GM23338 (cell line): ENCODE measurements at regions not wholly inside any gene's neighbourhood (a gene's known extent, or its start where the extent isn't known, plus 50 kb on each side); places are given as distances from the start of the nearest gene placed in this dataset.
A peak's percentile ranks its signal among the peaks of the same experiment; 100 is the strongest.

Experiments
- ATAC-seq: fragments of 200-7000 bp; cut with Tn5 transposase; 3 replicates; pipeline ENCODE4 v1.9.1; 2020
- DNase-seq: peaks from one replicate; pipeline ENCODE4 v3.0.0-alpha.2; 2015; ENCODE audit warnings: low spot score
- H2AFZ ChIP-seq: fragments of 200-600 bp; sonication (generic); 2 replicates; pipeline ENCODE4 v1.8.0; 2016; ENCODE audit warnings: antibody characterized with exemption, mild to moderate bottlenecking, moderate library complexity
- H3F3A ChIP-seq: fragments of 200-600 bp; sonication (generic); replicated peaks from 2 replicates; pipeline ENCODE4 v1.8.0; 2017; ENCODE audit warnings: antibody characterized with exemption, mixed run types, low read depth
- H3K27ac ChIP-seq: fragments of 200-600 bp; sonication (generic); 2 replicates; pipeline ENCODE4 v1.6.1; 2016; ENCODE audit warnings: low read depth
- H3K27me3 ChIP-seq: fragments of 200-600 bp; sonication (generic); 2 replicates; pipeline ENCODE4 v1.8.0; 2016; ENCODE audit warnings: mild to moderate bottlenecking, mixed run types, moderate library complexity; ENCODE audit not compliant: insufficient read depth
- H3K36me3 ChIP-seq: fragments of 200-600 bp; sonication (generic); 2 replicates; pipeline ENCODE4 v1.8.0; 2016; ENCODE audit warnings: mild to moderate bottlenecking; ENCODE audit not compliant: insufficient read depth
- H3K4me1 ChIP-seq: fragments of 200-600 bp; sonication (generic); 2 replicates; pipeline ENCODE4 v1.8.0; 2016; ENCODE audit warnings: mild to moderate bottlenecking, moderate library complexity; ENCODE audit not compliant: insufficient read depth
- H3K4me2 ChIP-seq: fragments of 200-600 bp; sonication (generic); 2 replicates; pipeline ENCODE4 v1.7.1; 2017; ENCODE audit warnings: mixed run types
- H3K4me3 ChIP-seq: fragments of 200-600 bp; sonication (generic); 2 replicates; pipeline ENCODE4 v1.6.1; 2016; ENCODE audit warnings: mixed run types
- H3K79me2 ChIP-seq: fragments of 200-600 bp; sonication (generic); replicated peaks from 2 replicates; pipeline ENCODE4 v1.8.0; 2017; ENCODE audit warnings: mild to moderate bottlenecking; ENCODE audit not compliant: insufficient read depth
- H3K9me2 ChIP-seq: fragments of 200-600 bp; sonication (generic); 2 replicates; pipeline ENCODE4 v1.8.0; 2017; ENCODE audit not compliant: insufficient read depth
- H4K20me1 ChIP-seq: fragments of 200-600 bp; sonication (generic); replicated peaks from 2 replicates; pipeline ENCODE4 v1.8.0; 2017; ENCODE audit warnings: mild to moderate bottlenecking; ENCODE audit not compliant: insufficient read depth
- H3K27ac Mint-ChIP-seq: 2 replicates; pipeline ENCODE4 v1.8.0; 2020; ENCODE audit warnings: inconsistent platforms, mild to moderate bottlenecking, moderate library complexity, mixed read lengths
- H3K27me3 Mint-ChIP-seq: 3 replicates; pipeline ENCODE4 v1.8.0; 2022; ENCODE audit warnings: low read depth, mild to moderate bottlenecking, moderate library complexity, mixed read lengths, inconsistent platforms; ENCODE audit not compliant: insufficient read depth, poor library complexity
- H3K36me3 Mint-ChIP-seq: 3 replicates; pipeline ENCODE4 v1.8.0; 2021; ENCODE audit warnings: low read depth, mild to moderate bottlenecking, inconsistent platforms, moderate library complexity, mixed read lengths
- H3K4me1 Mint-ChIP-seq: 3 replicates; pipeline ENCODE4 v1.8.0; 2020; ENCODE audit warnings: mild to moderate bottlenecking, inconsistent platforms, mixed read lengths
- H3K4me3 Mint-ChIP-seq: 3 replicates; pipeline ENCODE4 v1.8.0; 2021; ENCODE audit warnings: moderate library complexity, mild to moderate bottlenecking, inconsistent platforms, mixed read lengths
- H3K9me3 Mint-ChIP-seq: 3 replicates; pipeline ENCODE4 v1.8.0; 2020; ENCODE audit warnings: moderate library complexity, mild to moderate bottlenecking, inconsistent platforms, mixed read lengths
- CREB1 ChIP-seq: fragments of 250-450 bp; sonication (Bioruptor Pico); IDR thresholded peaks from 2 replicates; pipeline ENCODE4 v1.5.0; 2020; ENCODE audit warnings: low read depth, mild to moderate bottlenecking, moderate library complexity
- CTCF ChIP-seq, 2 experiments: fragments of 200-600 bp in 1 of 2; sonication (generic) in 1 of 2; conservative IDR thresholded peaks; 2 replicates each; pipeline versions ENCODE4 v1.5.1 to v1.6.1; 2016 to 2017; ENCODE audit warnings: antibody characterized with exemption in 2 of 2, low read depth in 2 of 2, mild to moderate bottlenecking in 2 of 2, moderate library complexity in 1 of 2
- ETS1 ChIP-seq: IDR thresholded peaks from 2 replicates; pipeline ENCODE4 v1.6.1; 2016; ENCODE audit warnings: antibody characterized with exemption
- EZH2 ChIP-seq: fragments of 200-600 bp; sonication (generic); IDR thresholded peaks from one replicate; pipeline ENCODE4 v1.8.0; 2017; ENCODE audit warnings: antibody characterized with exemption, mild to moderate bottlenecking, low read depth; ENCODE audit not compliant: unreplicated experiment
- EZH2phosphoT487 ChIP-seq: fragments of 200-600 bp; sonication (generic); IDR thresholded peaks from one replicate; pipeline ENCODE4 v1.8.1; 2018; ENCODE audit warnings: antibody characterized with exemption; ENCODE audit not compliant: unreplicated experiment
- JUNB ChIP-seq: IDR thresholded peaks from one replicate; pipeline ENCODE4 v1.6.1; 2016; ENCODE audit warnings: antibody characterized with exemption; ENCODE audit not compliant: unreplicated experiment
- NANOG ChIP-seq: IDR thresholded peaks from 2 replicates; pipeline ENCODE4 v1.6.1; 2016; ENCODE audit warnings: antibody characterized with exemption, borderline replicate concordance
- POLR2AphosphoS5 ChIP-seq: IDR thresholded peaks from 2 replicates; pipeline ENCODE4 v1.6.1; 2016; ENCODE audit warnings: antibody characterized with exemption, low read depth
- STAT1 ChIP-seq: IDR thresholded peaks from one replicate; pipeline ENCODE4 v1.6.1; 2016; ENCODE audit warnings: antibody characterized with exemption; ENCODE audit not compliant: unreplicated experiment
- ZNF114 ChIP-seq: fragments of 250-450 bp; sonication (Bioruptor Pico); IDR thresholded peaks from 2 replicates; pipeline ENCODE4 v1.5.0; 2020; ENCODE audit warnings: mild to moderate bottlenecking, moderate library complexity
- ZNF331 ChIP-seq: fragments of 250-450 bp; sonication (Bioruptor Pico); IDR thresholded peaks from 2 replicates; pipeline ENCODE4 v1.5.0; 2020; ENCODE audit warnings: low read depth, mild to moderate bottlenecking, moderate library complexity
- ZNF462 ChIP-seq: fragments of 250-450 bp; sonication (Bioruptor Pico); IDR thresholded peaks from 2 replicates; pipeline ENCODE4 v1.5.0; 2020; ENCODE audit warnings: mild to moderate bottlenecking, moderate library complexity

GRCh38 chr3:56926947-56927282 is 125.2 kb upstream of the ARHGEF3 start:
- Histone ChIP-seq H3K9me2 (no peaks in the 10 kb centered on the region), H3K36me3 (no peaks in the 10 kb centered on the region), H2AFZ (no peak overlapping the region), H3K27me3 (no peaks in the 10 kb centered on the region), H3K4me2 (no peak overlapping the region), H3F3A (no peaks in the 10 kb centered on the region), H3K4me1 (peaks cover 15% of the 10 kb centered on the region), H4K20me1 (no peaks in the 10 kb centered on the region; the same call in 1 of the 2 replicates), H3K79me2 (no peaks in the 10 kb centered on the region), H3K4me3 (no peak overlapping the region), H3K27ac (no peak overlapping the region)
- Mint-ChIP-seq H3K4me1 (peaks cover 30% of the 10 kb centered on the region), H3K4me3 (no peak overlapping the region), H3K9me3 (no peaks in the 10 kb centered on the region; the same call in 2 of the 3 replicates), H3K27ac (0 out of 2 replicates have a peak overlapping the region, but pooled peaks have one; percentile 20), H3K36me3 (no peaks in the 10 kb centered on the region), H3K27me3 (peaks cover 2% of the 10 kb centered on the region)
- DNase-seq (no peak), ATAC-seq (no peak)
- no peak for TF ChIP-seq POLR2AphosphoS5
- TF ChIP-seq CTCF (conservative IDR thresholded peaks at IDR 0.05; ENCODE audit: low read depth in 2 of 2), result no peak
- no peak for TF ChIP-seq CREB1
- no peak for TF ChIP-seq EZH2
- no peak for TF ChIP-seq ZNF462 (CRISPR knock-in tag)
- no peak for TF ChIP-seq ZNF331 (CRISPR knock-in tag)
- no peak for TF ChIP-seq JUNB
- TF ChIP-seq STAT1, result no peak
- no peak for TF ChIP-seq EZH2phosphoT487
- TF ChIP-seq NANOG, result no peak
- TF ChIP-seq ZNF114, result no peak
- no peak for TF ChIP-seq ETS1
